GM12878 (cell line): ENCODE measurements at regions not wholly inside any gene's neighbourhood (a gene's known extent, or its start where the extent isn't known, plus 50 kb on each side); places are given as distances from the start of the nearest gene placed in this dataset.

ENCODE experiments used
- ATAC-seq: fragments of 200-7000 bp; cut with Tn5 transposase; 3 replicates; pipeline ENCODE4 v1.9.1; 2020; ENCODE audit warnings: mild to moderate bottlenecking, moderate library complexity
- BruUV-seq: library from RNA; stranded (reverse); fragments of 400-500 nt; replicated peaks from 2 replicates; lab custom pipeline; 2021; lab: Mats Ljungman, UMichigan
- CTCF ChIA-PET: fragments of 300-600 bp; sonication (Branson Sonifier 250); formaldehyde crosslinking; extraction: SDS; loops from one replicate; lab custom pipeline; 2021; ENCODE audit warnings: inconsistent platforms; lab: Yijun Ruan, JAX
- POLR2A ChIA-PET: fragments of 350-600 bp; formaldehyde crosslinking; extraction: SDS; loops from one replicate; lab custom pipeline; 2021; ENCODE audit warnings: inconsistent platforms; lab: Charles Lee
- RAD21 ChIA-PET: fragments of 300-600 bp; sonication (Branson Sonifier 250); formaldehyde crosslinking; loops from one replicate; lab custom pipeline; 2023; ENCODE audit warnings: antibody characterized with exemption; ENCODE audit not compliant: unreplicated experiment; lab: Charles Lee
- SMC1A ChIA-PET: fragments of 300-600 bp; sonication (Branson Sonifier 250); formaldehyde crosslinking; loops from one replicate; lab custom pipeline; 2023; ENCODE audit not compliant: unreplicated experiment, uncharacterized antibody; lab: Charles Lee
- DNase-seq: peaks from one replicate; pipeline ENCODE4 v3.0.0-alpha.2; 2011; ENCODE audit warnings: low read depth, low spot score
- FAIRE-seq: peaks from 3 replicates; lab custom pipeline; 2011; peaks lifted over from hg19 to GRCh38; lab: Jason Lieb, UNC
- H2AFZ ChIP-seq: 2 replicates; pipeline ENCODE4 v1.6.0; 2011; ENCODE audit warnings: low read depth, low read length, control low read depth; ENCODE audit not compliant: control insufficient read depth
- H3K27ac ChIP-seq: 2 replicates; pipeline ENCODE4 v1.5.1; 2011; ENCODE audit warnings: control low read depth; ENCODE audit not compliant: control insufficient read depth, insufficient read depth
- H3K27me3 ChIP-seq, 2 experiments: replicated peaks in 1 of 2; 2 replicates each; pipeline versions ENCODE4 v1.6.0 to v1.6.1; 2011; ENCODE audit warnings: low read length in 1 of 2; ENCODE audit not compliant: control insufficient read depth in 2 of 2, insufficient read depth in 2 of 2
- H3K36me3 ChIP-seq, 2 experiments: 2 replicates each; pipeline ENCODE4 v1.5.1; 2011; ENCODE audit warnings: low read length in 1 of 2; ENCODE audit not compliant: control insufficient read depth in 2 of 2, insufficient read depth in 2 of 2
- H3K4me1 ChIP-seq: 2 replicates; pipeline ENCODE4 v1.6.1; 2011; ENCODE audit warnings: mild to moderate bottlenecking, low read length, moderate library complexity, mixed read lengths; ENCODE audit not compliant: control insufficient read depth, insufficient read depth
- H3K4me2 ChIP-seq: 2 replicates; pipeline ENCODE4 v1.6.0; 2011; ENCODE audit warnings: control low read depth; ENCODE audit not compliant: control insufficient read depth, insufficient read depth
- H3K4me3 ChIP-seq: fragments of 200-600 bp; sonication (generic); 2 replicates; pipeline ENCODE4 v1.5.1; 2016
- H3K79me2 ChIP-seq: 2 replicates; pipeline ENCODE4 v1.6.0; 2011; ENCODE audit warnings: low read length; ENCODE audit not compliant: control insufficient read depth, insufficient read depth
- H3K9ac ChIP-seq: 2 replicates; pipeline ENCODE4 v1.8.0; 2011; ENCODE audit warnings: low read length, control low read depth, mixed read lengths; ENCODE audit not compliant: control insufficient read depth, insufficient read depth
- H3K9me3 ChIP-seq: replicated peaks from 3 replicates; pipeline ENCODE4 v1.5.1; 2011; ENCODE audit warnings: mild to moderate bottlenecking, low read length; ENCODE audit not compliant: control insufficient read depth, insufficient read depth
- H4K20me1 ChIP-seq: 2 replicates; pipeline ENCODE4 v1.6.0; 2011; ENCODE audit not compliant: control insufficient read depth, insufficient read depth
- ASH2L ChIP-seq: fragments of 300-600, 200-600 bp; sonication (generic); IDR thresholded peaks from 2 replicates; pipeline ENCODE4 v1.6.1; 2017; ENCODE audit warnings: low read depth, mild to moderate bottlenecking, borderline replicate concordance
- CEBPZ ChIP-seq: fragments of 150-350 bp; IDR thresholded peaks from 2 replicates; pipeline ENCODE4 v1.6.1; 2016; ENCODE audit warnings: low read depth, low read length
- HSF1 ChIP-seq: fragments of 150-350 bp; IDR thresholded peaks from 2 replicates; pipeline ENCODE4 v1.6.1; 2014; ENCODE audit warnings: mild to moderate bottlenecking, low read depth, low read length
- MLLT1 ChIP-seq: fragments of 450-650 bp; IDR thresholded peaks from 2 replicates; pipeline ENCODE4 v1.6.1; 2016; ENCODE audit warnings: mild to moderate bottlenecking
- NBN ChIP-seq: fragments of 450-650 bp; IDR thresholded peaks from 2 replicates; pipeline ENCODE4 v1.6.1; 2016
- NFYB ChIP-seq: IDR thresholded peaks from 2 replicates; pipeline ENCODE4 v1.6.1; 2011; ENCODE audit warnings: low read depth, mild to moderate bottlenecking, low read length, improper control_type of control experiment, moderate library complexity; ENCODE audit not compliant: insufficient read depth
- NR2F1 ChIP-seq: fragments of 450-650 bp; conservative IDR thresholded peaks from 2 replicates; pipeline ENCODE4 v1.6.1; 2017; ENCODE audit warnings: mild to moderate bottlenecking
- TAF1 ChIP-seq: IDR thresholded peaks from 2 replicates; pipeline ENCODE4 v1.6.1; 2011; ENCODE audit warnings: mild to moderate bottlenecking, low read depth, low read length, borderline replicate concordance
- ZNF622 ChIP-seq: fragments of 450-650 bp; IDR thresholded peaks from 2 replicates; pipeline ENCODE4 v1.6.1; 2017; ENCODE audit warnings: mild to moderate bottlenecking, inconsistent platforms
- WGBS: methylation state at CpG from one replicate; pipeline ENCODE4 v1.1.6; 2016; ENCODE audit warnings: low lambda C conversion rate; ENCODE audit not compliant: insufficient replicate concordance, insufficient coverage; ENCODE audit errors: missing lambda C conversion rate; 5-methylcytosine and 5-hydroxymethylcytosine counted together
- in situ Hi-C: fragments of 300-500 bp; cut with MboI; formaldehyde crosslinking; loops from 9 replicates; pipeline ENCODE4 v1.14.3; 2018; ENCODE audit warnings: mixed read lengths
- intact Hi-C: fragments of 100-400 bp; cut with micrococcal nuclease; formaldehyde crosslinking; loops from one replicate; pipeline ENCODE4 v1.14.2; 2022; ENCODE audit not compliant: unreplicated experiment
- TF ChIP-seq, protein P1 (sequence below): fragments of 450-650 bp; formaldehyde crosslinking; IDR thresholded peaks from 2 replicates; pipeline ENCODE4 v1.4.0; 2022; ENCODE audit warnings: mild to moderate bottlenecking, moderate library complexity
- TF ChIP-seq, protein P2 (sequence below): IDR thresholded peaks from 2 replicates; pipeline ENCODE4 v1.6.1; 2011; ENCODE audit warnings: borderline replicate concordance, low read depth, mild to moderate bottlenecking, moderate library complexity, mixed read lengths, low read length; ENCODE audit not compliant: insufficient read depth; ENCODE audit errors: extremely low read length
- TF ChIP-seq, protein P3 (sequence below): IDR thresholded peaks from 2 replicates; pipeline ENCODE4 v1.6.1; 2011; ENCODE audit warnings: low read depth, mild to moderate bottlenecking, low read length, moderate library complexity, borderline replicate concordance; ENCODE audit errors: extremely low read depth

DNA sequence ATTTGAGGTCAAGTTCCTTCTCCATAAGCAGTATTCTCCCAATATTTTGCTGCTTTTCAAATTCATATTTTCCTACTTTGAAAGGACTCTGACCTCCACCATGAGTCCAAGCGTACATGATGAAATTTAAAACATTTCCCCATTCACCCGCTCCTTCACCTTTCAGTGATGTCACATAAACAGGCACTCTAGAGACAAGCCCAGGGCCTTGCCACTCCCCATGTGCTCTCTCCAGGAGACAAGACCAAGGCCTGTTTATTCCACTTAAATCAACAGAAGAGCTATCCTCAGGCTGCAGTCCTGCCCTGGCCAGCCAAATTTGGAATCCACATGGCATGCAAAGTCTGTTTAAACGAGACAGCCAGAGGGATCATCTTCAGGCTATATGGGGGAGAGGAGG is 161.5 kb downstream of the ARRDC4 start:
- Histone ChIP-seq H3K4me1 (no peaks in the 10 kb centered on the region), H3K9me3 (no peaks in the 10 kb centered on the region), H3K27me3 (no peaks in the 10 kb centered on the region), H3K4me2 (no peak overlapping the region), H3K79me2 (no peaks in the 10 kb centered on the region), H3K27ac (no peak overlapping the region), H3K9ac (no peak overlapping the region), H3K4me3 (no peak overlapping the region), H3K36me3 (no peaks in the 10 kb centered on the region), H4K20me1 (no peaks in the 10 kb centered on the region), H2AFZ (no peak overlapping the region)
- BruUV-seq = no TSS peak
- WGBS = 14% methylated on average over 3 of the region's 3 CpGs
- intact Hi-C loops (no loop called here), in situ Hi-C loops (no loop called here)
- ChIA-PET CTCF (no interaction called here), SMC1A (no interaction called here), POLR2A (no interaction called here), RAD21 (no interaction called here)
- DNase-seq (no peak), FAIRE-seq (no peak), ATAC-seq (no peak)
- TF ChIP-seq, protein P1, sequence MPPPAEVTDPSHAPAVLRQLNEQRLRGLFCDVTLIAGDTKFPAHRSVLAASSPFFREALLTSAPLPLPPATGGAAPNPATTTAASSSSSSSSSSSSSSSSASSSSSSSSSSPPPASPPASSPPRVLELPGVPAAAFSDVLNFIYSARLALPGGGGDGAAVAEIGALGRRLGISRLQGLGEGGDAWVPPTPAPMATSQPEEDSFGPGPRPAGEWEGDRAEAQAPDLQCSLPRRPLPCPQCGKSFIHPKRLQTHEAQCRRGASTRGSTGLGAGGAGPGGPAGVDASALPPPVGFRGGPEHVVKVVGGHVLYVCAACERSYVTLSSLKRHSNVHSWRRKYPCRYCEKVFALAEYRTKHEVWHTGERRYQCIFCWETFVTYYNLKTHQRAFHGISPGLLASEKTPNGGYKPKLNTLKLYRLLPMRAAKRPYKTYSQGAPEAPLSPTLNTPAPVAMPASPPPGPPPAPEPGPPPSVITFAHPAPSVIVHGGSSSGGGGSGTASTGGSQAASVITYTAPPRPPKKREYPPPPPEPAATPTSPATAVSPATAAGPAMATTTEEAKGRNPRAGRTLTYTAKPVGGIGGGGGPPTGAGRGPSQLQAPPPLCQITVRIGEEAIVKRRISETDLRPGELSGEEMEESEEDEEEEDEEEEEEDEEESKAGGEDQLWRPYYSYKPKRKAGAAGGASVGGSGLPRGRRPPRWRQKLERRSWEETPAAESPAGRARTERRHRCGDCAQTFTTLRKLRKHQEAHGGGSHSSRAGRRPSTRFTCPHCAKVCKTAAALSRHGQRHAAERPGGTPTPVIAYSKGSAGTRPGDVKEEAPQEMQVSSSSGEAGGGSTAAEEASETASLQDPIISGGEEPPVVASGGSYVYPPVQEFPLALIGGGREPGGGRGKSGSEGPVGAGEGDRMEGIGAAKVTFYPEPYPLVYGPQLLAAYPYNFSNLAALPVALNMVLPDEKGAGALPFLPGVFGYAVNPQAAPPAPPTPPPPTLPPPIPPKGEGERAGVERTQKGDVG (CRISPR knock-in tag) = no peak
- TF ChIP-seq ASH2L (no peak), CEBPZ (no peak), NR2F1 (no peak), NBN (no peak), HSF1 (no peak), NFYB (no peak), ZNF622 (no peak), MLLT1 (no peak), TAF1 (no peak)
- TF ChIP-seq, protein P2, sequence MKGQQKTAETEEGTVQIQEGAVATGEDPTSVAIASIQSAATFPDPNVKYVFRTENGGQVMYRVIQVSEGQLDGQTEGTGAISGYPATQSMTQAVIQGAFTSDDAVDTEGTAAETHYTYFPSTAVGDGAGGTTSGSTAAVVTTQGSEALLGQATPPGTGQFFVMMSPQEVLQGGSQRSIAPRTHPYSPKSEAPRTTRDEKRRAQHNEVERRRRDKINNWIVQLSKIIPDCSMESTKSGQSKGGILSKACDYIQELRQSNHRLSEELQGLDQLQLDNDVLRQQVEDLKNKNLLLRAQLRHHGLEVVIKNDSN = no peak
- TF ChIP-seq, protein P3, sequence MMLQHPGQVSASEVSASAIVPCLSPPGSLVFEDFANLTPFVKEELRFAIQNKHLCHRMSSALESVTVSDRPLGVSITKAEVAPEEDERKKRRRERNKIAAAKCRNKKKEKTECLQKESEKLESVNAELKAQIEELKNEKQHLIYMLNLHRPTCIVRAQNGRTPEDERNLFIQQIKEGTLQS = no peak
